Left lobe of liver (tissue), 2 donors: ENCODE measurements at regions not wholly inside any gene's neighbourhood (a gene's known extent, or its start where the extent isn't known, plus 50 kb on each side); places are given as distances from the start of the nearest gene placed in this dataset.

Experiments
- ATAC-seq: fragments of 200-7000 bp; cut with Tn5 transposase; one replicate; pipeline ENCODE4 v1.9.1; 2020; ENCODE audit warnings: mild to moderate bottlenecking, moderate library complexity
- DNase-seq: peaks from one replicate; pipeline ENCODE4 v3.0.0-alpha.2; 2020; ENCODE audit warnings: low spot score
- donor health status: DM: no; HTN: no; CAD: no; lungs with moderate emphysema.
- donor health status: DM: no; HTN: yes; CAD: no.

GRCh38 chr6:98783578-98783977 is 50.8 kb upstream of the POU3F2 start:
- DNase-seq (no peak), ATAC-seq (no peak)
